PC-3 (cell line): ENCODE measurements at regions not wholly inside any gene's neighbourhood (a gene's known extent, or its start where the extent isn't known, plus 50 kb on each side); places are given as distances from the start of the nearest gene placed in this dataset.

Experiments
- ATAC-seq: fragments of 200-7000 bp; cut with Tn5 transposase; 2 replicates; pipeline ENCODE4 v1.9.1; 2020; ENCODE audit warnings: mild to moderate bottlenecking, moderate library complexity
- BruUV-seq: library from RNA; stranded (reverse); fragments of 400-500 nt; replicated peaks from 2 replicates; lab custom pipeline; 2021; lab: Mats Ljungman, UMichigan
- CTCF ChIA-PET: fragments of 300-600 bp; sonication (Branson Sonifier 250); formaldehyde crosslinking; loops from one replicate; lab custom pipeline; 2022; ENCODE audit warnings: antibody characterized with exemption; lab: Charles Lee
- POLR2A ChIA-PET: fragments of 300-600 bp; sonication (Branson Sonifier 250); formaldehyde crosslinking; loops from one replicate; lab custom pipeline; 2022; ENCODE audit warnings: antibody characterized with exemption; ENCODE audit not compliant: unreplicated experiment; lab: Charles Lee
- DNase-seq: peaks from one replicate; pipeline ENCODE4 v3.0.0-alpha.2; 2015
- H2AFZ ChIP-seq: fragments of 300-600 bp; sonication (generic); 2 replicates; pipeline ENCODE4 v1.6.0; 2016; ENCODE audit warnings: antibody characterized with exemption, low read length
- H3F3A ChIP-seq: fragments of 300-600 bp; sonication (generic); one replicate; pipeline ENCODE4 v1.6.0; 2017; ENCODE audit warnings: antibody characterized with exemption, low read length, control low read depth, mild to moderate bottlenecking; ENCODE audit not compliant: unreplicated experiment
- H3K27ac ChIP-seq: fragments of 300-600 bp; sonication (generic); 2 replicates; pipeline ENCODE4 v1.5.1; 2016; ENCODE audit warnings: mild to moderate bottlenecking, low read length
- H3K27me3 ChIP-seq: fragments of 300-600 bp; sonication (generic); 2 replicates; pipeline ENCODE4 v1.6.1; 2016; ENCODE audit warnings: low read length, mixed read lengths
- H3K36me3 ChIP-seq: fragments of 300-600 bp; sonication (generic); 2 replicates; pipeline ENCODE4 v1.6.1; 2016; ENCODE audit warnings: low read depth, mixed run types, low read length, mixed read lengths
- H3K4me1 ChIP-seq: fragments of 300-600 bp; sonication (generic); 2 replicates; pipeline ENCODE4 v1.5.1; 2016; ENCODE audit warnings: low read length; ENCODE audit not compliant: insufficient read depth
- H3K4me2 ChIP-seq: fragments of 300-600 bp; sonication (generic); 2 replicates; pipeline ENCODE4 v1.6.0; 2016; ENCODE audit warnings: low read length
- H3K4me3 ChIP-seq: fragments of 300-600 bp; sonication (generic); 2 replicates; pipeline ENCODE4 v1.5.1; 2016; ENCODE audit warnings: mild to moderate bottlenecking, low read length, mixed read lengths
- H3K79me2 ChIP-seq: fragments of 300-600 bp; sonication (generic); 2 replicates; pipeline ENCODE4 v1.6.1; 2017; ENCODE audit warnings: low read length, mixed read lengths
- H3K9ac ChIP-seq: fragments of 300-600 bp; sonication (generic); 2 replicates; pipeline ENCODE4 v1.6.0; 2016; ENCODE audit warnings: mild to moderate bottlenecking, low read length
- H3K9me2 ChIP-seq: fragments of 300-600 bp; sonication (generic); replicated peaks from 2 replicates; pipeline ENCODE4 v1.6.1; 2016; ENCODE audit warnings: mixed run types, low read length, mixed read lengths
- H3K9me3 ChIP-seq: fragments of 300-600 bp; sonication (generic); 2 replicates; pipeline ENCODE4 v1.6.1; 2016; ENCODE audit warnings: low read length, mixed read lengths
- H4K20me1 ChIP-seq: fragments of 300-600 bp; sonication (generic); 2 replicates; pipeline ENCODE4 v1.6.1; 2016; ENCODE audit warnings: low read length, mixed read lengths
- EZH2 ChIP-seq: fragments of 300-600 bp; sonication (generic); IDR thresholded peaks from one replicate; pipeline ENCODE4 v1.6.1; 2017; ENCODE audit warnings: antibody characterized with exemption, mild to moderate bottlenecking, low read length; ENCODE audit not compliant: unreplicated experiment
- EZH2phosphoT487 ChIP-seq: fragments of 300-600 bp; sonication (generic); IDR thresholded peaks from 2 replicates; pipeline ENCODE4 v1.6.1; 2018; ENCODE audit warnings: mild to moderate bottlenecking, antibody characterized with exemption, low read length, borderline replicate concordance
- intact Hi-C: fragments of 100-400 bp; cut with micrococcal nuclease; formaldehyde crosslinking; loops from 2 replicates; pipeline ENCODE4 v1.9.0; 2023
- TF ChIP-seq, protein P1 (sequence below): fragments of 300-600 bp; sonication (generic); conservative IDR thresholded peaks from 2 replicates; pipeline ENCODE4 v1.5.1; 2017; ENCODE audit warnings: antibody characterized with exemption, low read depth, mild to moderate bottlenecking, low read length

DNA sequence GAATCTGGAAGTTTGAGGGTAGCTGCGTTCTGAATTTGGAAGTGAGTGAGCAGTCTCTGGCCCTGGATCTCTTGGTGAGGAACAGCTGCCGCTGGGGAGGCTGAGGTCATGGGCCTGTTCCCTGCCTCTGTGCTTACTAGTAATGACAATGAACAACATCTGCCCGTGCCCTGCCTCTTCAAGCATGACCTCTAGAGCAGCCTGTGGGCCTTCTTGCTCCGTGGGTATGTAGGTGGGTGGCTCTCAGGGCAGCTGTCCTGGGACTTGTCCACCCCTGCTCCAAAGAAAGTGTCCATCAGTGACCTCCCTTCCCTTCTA is 186.2 kb downstream of the CXCL12 start:
- H3K4me1 ChIP-seq = peaks cover 4% of the 10 kb centered on the region; the same call in 1 of the 2 replicates
- ATAC-seq = no peak
- H3K27me3 ChIP-seq = no peaks in the 10 kb centered on the region
- H3K9ac ChIP-seq = no peak overlapping the region
- H3K4me2 ChIP-seq = no peak overlapping the region
- no peak overlapping the region for H3K27ac ChIP-seq
- intact Hi-C loops = no loop called here
- POLR2A ChIA-PET = no interaction called here
- no peak for DNase-seq
- no peaks in the 10 kb centered on the region for H3K9me3 ChIP-seq
- no peaks in the 10 kb centered on the region for H3F3A ChIP-seq
- no TSS peak for BruUV-seq
- no peak overlapping the region for H3K4me3 ChIP-seq
- H3K36me3 ChIP-seq = no peaks in the 10 kb centered on the region
- H4K20me1 ChIP-seq = no peaks in the 10 kb centered on the region
- H2AFZ ChIP-seq = no peak overlapping the region
- TF ChIP-seq EZH2 = no peak
- no peaks in the 10 kb centered on the region for H3K79me2 ChIP-seq
- CTCF ChIA-PET = no interaction called here
- no peaks in the 10 kb centered on the region for H3K9me2 ChIP-seq

DNA sequence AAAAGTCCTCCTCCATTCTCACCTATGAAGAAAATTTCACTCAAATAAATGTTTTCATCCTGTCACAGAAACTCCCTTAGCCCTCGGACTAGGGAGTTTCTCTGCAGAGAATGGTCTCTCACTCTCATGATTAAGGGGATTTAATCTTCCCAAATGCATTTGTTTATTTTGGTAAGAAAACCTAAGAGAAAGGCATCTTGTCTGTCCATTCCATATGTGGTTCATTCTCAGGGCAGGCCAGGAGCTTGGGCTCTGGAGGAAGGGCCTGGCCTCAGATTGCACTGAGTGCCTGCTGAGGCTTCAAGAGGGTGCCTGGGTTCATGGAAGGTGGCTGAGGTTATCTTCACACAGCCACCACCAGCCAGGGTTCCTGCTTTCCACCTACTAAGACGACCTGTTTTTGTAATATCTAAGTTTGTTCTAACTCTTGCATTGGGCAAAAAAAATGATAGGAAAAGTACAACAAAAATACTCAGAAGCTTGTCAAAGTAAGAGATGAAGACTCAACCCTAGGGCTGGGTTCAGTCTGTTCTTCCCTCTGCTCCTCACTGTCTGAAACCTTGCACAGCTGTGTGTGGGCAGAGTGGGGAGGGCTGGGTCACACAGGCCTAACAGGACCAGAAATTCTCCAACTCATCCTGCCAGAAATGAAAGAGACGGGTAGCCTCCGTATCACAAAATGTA is 186.7 kb downstream of the CXCL12 start:
- Histone ChIP-seq H3F3A (no peaks in the 10 kb centered on the region), H3K27me3 (no peaks in the 10 kb centered on the region), H4K20me1 (no peaks in the 10 kb centered on the region), H3K9me3 (no peaks in the 10 kb centered on the region), H3K4me1 (peaks cover 4% of the 10 kb centered on the region; the same call in 1 of the 2 replicates), H3K9me2 (no peaks in the 10 kb centered on the region), H3K27ac (no peak overlapping the region), H2AFZ (no peak overlapping the region), H3K4me3 (no peak overlapping the region), H3K4me2 (no peak overlapping the region), H3K36me3 (no peaks in the 10 kb centered on the region), H3K9ac (no peak overlapping the region), H3K79me2 (no peaks in the 10 kb centered on the region)
- DNase-seq (no peak), ATAC-seq (no peak)
- no TSS peak for BruUV-seq
- intact Hi-C loops = no loop called here
- POLR2A ChIA-PET = no interaction called here
- no peak for TF ChIP-seq EZH2phosphoT487
- no peak for TF ChIP-seq EZH2
- TF ChIP-seq, protein P1, sequence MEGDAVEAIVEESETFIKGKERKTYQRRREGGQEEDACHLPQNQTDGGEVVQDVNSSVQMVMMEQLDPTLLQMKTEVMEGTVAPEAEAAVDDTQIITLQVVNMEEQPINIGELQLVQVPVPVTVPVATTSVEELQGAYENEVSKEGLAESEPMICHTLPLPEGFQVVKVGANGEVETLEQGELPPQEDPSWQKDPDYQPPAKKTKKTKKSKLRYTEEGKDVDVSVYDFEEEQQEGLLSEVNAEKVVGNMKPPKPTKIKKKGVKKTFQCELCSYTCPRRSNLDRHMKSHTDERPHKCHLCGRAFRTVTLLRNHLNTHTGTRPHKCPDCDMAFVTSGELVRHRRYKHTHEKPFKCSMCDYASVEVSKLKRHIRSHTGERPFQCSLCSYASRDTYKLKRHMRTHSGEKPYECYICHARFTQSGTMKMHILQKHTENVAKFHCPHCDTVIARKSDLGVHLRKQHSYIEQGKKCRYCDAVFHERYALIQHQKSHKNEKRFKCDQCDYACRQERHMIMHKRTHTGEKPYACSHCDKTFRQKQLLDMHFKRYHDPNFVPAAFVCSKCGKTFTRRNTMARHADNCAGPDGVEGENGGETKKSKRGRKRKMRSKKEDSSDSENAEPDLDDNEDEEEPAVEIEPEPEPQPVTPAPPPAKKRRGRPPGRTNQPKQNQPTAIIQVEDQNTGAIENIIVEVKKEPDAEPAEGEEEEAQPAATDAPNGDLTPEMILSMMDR = no peak
- CTCF ChIA-PET = no interaction called here

DNA sequence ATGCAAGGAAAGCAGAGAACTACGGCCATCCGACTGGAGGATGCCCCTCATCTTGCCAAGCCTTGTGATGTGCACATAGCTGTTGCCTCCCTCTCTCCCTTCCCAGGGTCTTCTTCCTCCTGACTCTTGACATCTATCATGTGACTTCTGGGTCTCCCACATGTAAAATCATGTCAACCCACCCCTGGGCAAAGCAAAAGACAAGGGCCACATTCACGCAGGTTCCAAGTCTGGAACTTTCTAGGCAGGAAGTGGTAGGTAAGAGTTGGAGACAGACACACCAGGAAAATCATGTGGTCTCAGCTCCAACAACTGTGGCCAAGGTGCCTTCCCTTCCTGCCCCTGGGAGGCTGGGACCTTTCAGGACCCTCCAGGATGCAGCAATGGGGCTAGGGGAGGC is 187.3 kb downstream of the CXCL12 start:
- Histone ChIP-seq H3K79me2 (no peaks in the 10 kb centered on the region), H4K20me1 (no peaks in the 10 kb centered on the region), H3K4me1 (peaks cover 4% of the 10 kb centered on the region; the same call in 1 of the 2 replicates), H3K9ac (no peak overlapping the region), H3K9me2 (no peaks in the 10 kb centered on the region), H3K36me3 (no peaks in the 10 kb centered on the region), H3F3A (no peaks in the 10 kb centered on the region), H3K4me3 (no peak overlapping the region), H3K27ac (no peak overlapping the region), H2AFZ (no peak overlapping the region), H3K27me3 (no peaks in the 10 kb centered on the region), H3K4me2 (no peak overlapping the region), H3K9me3 (no peaks in the 10 kb centered on the region)
- no TSS peak for BruUV-seq
- ChIA-PET POLR2A (no interaction called here), CTCF (no interaction called here)
- TF ChIP-seq EZH2phosphoT487 = no peak
- no peak for TF ChIP-seq EZH2
- TF ChIP-seq, protein P1 = no peak
- ATAC-seq = no peak
- intact Hi-C loops = no loop called here
- no peak for DNase-seq
